MM.1S (cell line): ENCODE measurements at regions not wholly inside any gene's neighbourhood (a gene's known extent, or its start where the extent isn't known, plus 50 kb on each side); places are given as distances from the start of the nearest gene placed in this dataset.

Source experiments
- CTCF ChIP-seq: fragments of 300-600 bp; sonication (generic); IDR thresholded peaks from 2 replicates; pipeline ENCODE4 v1.5.1; 2016; ENCODE audit warnings: antibody characterized with exemption, low read length, mixed read lengths
- EZH2 ChIP-seq: fragments of 300-600 bp; sonication (generic); optimal IDR thresholded peaks from 2 replicates; pipeline ENCODE3; 2017; ENCODE audit warnings: low read depth, mild to moderate bottlenecking, antibody characterized with exemption, low read length, mixed read lengths
- EZH2phosphoT487 ChIP-seq: fragments of 300-600 bp; sonication (generic); IDR thresholded peaks from 2 replicates; pipeline ENCODE4 v1.6.1; 2018; ENCODE audit warnings: antibody characterized with exemption, low read length

GRCh38 chr18:22254088-22254487, 84.7 kb downstream of the GATA6 start:
- TF ChIP-seq CTCF, result no peak
- no peak for TF ChIP-seq EZH2
- no peak for TF ChIP-seq EZH2phosphoT487
